BLaER1 treated with 17β-estradiol and CSF1 and Interleukin-3, amounts not matched to agents 10 nM and 100 nM (cell line): ENCODE measurements at regions not wholly inside any gene's neighbourhood (a gene's known extent, or its start where the extent isn't known, plus 50 kb on each side); places are given as distances from the start of the nearest gene placed in this dataset.

ENCODE experiments used
- H3K27ac ChIP-seq, 11 experiments: shearing (Covaris generic); formaldehyde crosslinking; 2 replicates each; pipeline ENCODE4 v1.8.1; 2022
- H3K27me3 ChIP-seq, 11 experiments: shearing (Covaris generic); formaldehyde crosslinking; 2 replicates each; pipeline ENCODE4 v1.8.1; 2022
- H3K36me3 ChIP-seq, 11 experiments: shearing (Covaris generic); formaldehyde crosslinking; 2 replicates each; pipeline ENCODE4 v1.8.1; 2022
- H3K4me1 ChIP-seq, 10 experiments: shearing (Covaris generic); formaldehyde crosslinking; 2 replicates each; pipeline ENCODE4 v1.8.1; 2022
- H3K4me2 ChIP-seq, 11 experiments: shearing (Covaris generic); formaldehyde crosslinking; 2 replicates each; pipeline ENCODE4 v1.8.1; 2022
- H3K4me3 ChIP-seq, 10 experiments: shearing (Covaris generic); formaldehyde crosslinking; 2 replicates each; pipeline ENCODE4 v1.8.1; 2022
- H3K9ac ChIP-seq, 11 experiments: shearing (Covaris generic); formaldehyde crosslinking; 2 replicates each; pipeline ENCODE4 v1.8.1; 2022
- H3K9me3 ChIP-seq, 11 experiments: shearing (Covaris generic); formaldehyde crosslinking; replicated peaks in 1 of 11; 2 replicates each; pipeline ENCODE4 v1.8.1; 2022
- H4K20me1 ChIP-seq, 11 experiments: shearing (Covaris generic); formaldehyde crosslinking; 2 replicates each; pipeline ENCODE4 v1.8.1; 2022
- Cebpa-rat ChIP-seq, 11 experiments: shearing (Covaris generic); IDR thresholded peaks; 2 replicates each; pipeline ENCODE4 v1.8.1; 2022

DNA sequence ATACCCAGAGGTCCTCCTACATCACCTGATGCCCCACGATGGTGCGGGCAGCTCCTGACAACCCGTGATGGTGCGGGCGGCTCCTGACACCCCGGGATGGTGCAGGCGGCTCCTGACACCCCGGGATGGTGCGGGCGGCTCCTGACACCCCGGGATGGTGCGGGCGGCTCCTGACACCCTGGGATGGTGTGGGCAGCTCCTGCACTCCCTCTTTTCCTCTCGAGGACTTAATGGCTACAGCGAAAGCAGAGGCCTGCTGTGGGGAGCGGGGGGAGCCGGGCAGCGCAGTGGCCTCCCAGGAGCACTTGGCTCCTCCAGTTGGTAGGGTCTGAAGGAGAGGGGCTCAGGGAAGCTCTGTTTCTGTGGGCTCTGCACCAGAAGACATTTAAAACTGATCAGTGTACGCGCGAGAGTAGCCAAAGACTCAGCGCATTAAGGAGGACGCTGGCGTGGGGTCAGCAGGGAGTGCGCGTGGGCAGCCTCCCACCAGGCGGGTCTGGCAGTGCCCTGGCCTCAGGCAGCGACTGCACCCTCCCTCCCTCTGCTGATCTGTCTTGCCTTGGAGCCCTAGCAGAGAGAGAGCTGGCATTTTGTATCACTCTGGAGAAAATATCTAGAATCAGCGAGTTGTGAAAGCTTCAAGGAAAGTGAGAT, 464.5 kb upstream of the MYT1L start:
- Histone ChIP-seq H3K4me2 (no peak overlapping the region), H3K27me3 (no peaks in the 10 kb centered on the region), H3K27ac (no peak overlapping the region), H4K20me1 (no peaks in the 10 kb centered on the region), H3K4me1 (peaks cover 0 to 8% (median 0%) of the 10 kb centered on the region in 10 experiments; a peak in 6 of 20 replicates), H3K9ac (no peak overlapping the region), H3K9me3 (peaks cover 0 to under 1% (median 0%) of the 10 kb centered on the region in 11 experiments; a peak in 2 of 22 replicates), H3K36me3 (no peaks in the 10 kb centered on the region), H3K4me3 (no peak overlapping the region)
- no peak for TF ChIP-seq Cebpa-rat (IDR thresholded peaks at IDR 0.05)

DNA sequence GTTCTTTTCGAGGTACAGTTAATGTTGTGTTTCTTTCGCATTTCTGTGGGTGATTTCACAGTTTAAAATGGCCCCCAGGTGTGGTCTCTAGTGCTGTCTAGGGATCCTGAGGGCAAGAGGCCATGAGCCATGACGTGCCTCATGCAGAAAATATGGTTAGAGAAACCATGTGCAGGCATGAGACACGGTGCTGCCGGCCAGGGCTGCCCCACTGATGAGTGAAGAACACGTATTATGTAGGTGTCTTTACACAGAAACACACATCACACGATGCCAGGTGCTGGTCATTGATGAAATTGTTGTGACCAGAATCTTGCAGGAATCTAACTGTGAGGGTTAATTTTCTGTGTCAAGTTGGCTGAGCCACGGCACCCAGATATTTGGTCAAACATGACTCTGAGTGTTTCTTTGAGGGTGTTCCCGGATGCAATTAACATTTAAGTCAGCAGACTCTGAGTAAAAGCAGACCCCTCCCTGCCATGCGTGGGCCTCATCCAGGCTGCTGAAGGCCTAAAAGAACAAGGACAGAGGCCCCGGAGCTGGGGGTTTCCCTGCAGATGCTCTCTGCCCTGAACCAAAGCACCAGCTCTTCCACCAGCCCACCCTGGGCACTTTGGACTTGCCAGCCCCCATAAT, 463.0 kb upstream of the MYT1L start:
- no peaks in the 10 kb centered on the region for H3K9me3 ChIP-seq
- peak overlapping the region in 1 of 11 experiments; percentile 20; a peak in 2 of 22 replicates for H3K4me2 ChIP-seq

DNA sequence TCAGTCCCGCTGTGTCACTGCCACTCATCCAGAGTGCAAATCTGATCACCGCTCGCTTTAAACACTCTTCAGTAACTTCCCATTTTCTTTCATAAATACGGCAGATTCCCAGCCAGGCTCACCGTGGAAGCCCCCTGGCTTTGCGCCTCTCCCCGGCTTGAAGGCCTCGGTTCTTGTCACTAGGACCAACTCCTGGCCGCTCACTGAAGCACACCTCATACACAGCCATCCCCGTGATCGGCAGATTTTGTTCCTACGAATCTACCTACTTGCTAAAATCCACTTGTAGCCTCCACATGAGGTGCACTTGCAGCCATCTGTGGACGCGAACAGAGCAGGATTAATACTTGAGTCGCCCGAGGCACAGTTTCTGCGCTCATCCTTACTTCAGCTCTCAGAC, 462.4 kb upstream of the MYT1L start:
- H3K27me3 ChIP-seq: no peaks in the 10 kb centered on the region
- no peak overlapping the region for H3K9ac ChIP-seq
- no peaks in the 10 kb centered on the region for H3K36me3 ChIP-seq
- peaks cover 0 to 8% (median 0%) of the 10 kb centered on the region in 10 experiments; a peak in 6 of 20 replicates for H3K4me1 ChIP-seq
- H3K4me3 ChIP-seq: no peak overlapping the region
- H3K4me2 ChIP-seq: no peak overlapping the region
- no peak overlapping the region for H3K27ac ChIP-seq
- no peak for TF ChIP-seq Cebpa-rat (IDR thresholded peaks at IDR 0.05)
- H3K9me3 ChIP-seq: no peaks in the 10 kb centered on the region
- H4K20me1 ChIP-seq: no peaks in the 10 kb centered on the region

More for the DNA sequence above, 463.0 kb upstream of the MYT1L start:
- Histone ChIP-seq H3K36me3 (no peaks in the 10 kb centered on the region), H3K4me3 (no peak overlapping the region), H4K20me1 (no peaks in the 10 kb centered on the region), H3K27me3 (no peaks in the 10 kb centered on the region), H3K9ac (no peak overlapping the region), H3K27ac (no peak overlapping the region), H3K4me1 (peaks cover 0 to 8% (median 0%) of the 10 kb centered on the region in 10 experiments; a peak in 6 of 20 replicates)
- no peak for TF ChIP-seq Cebpa-rat (IDR thresholded peaks at IDR 0.05)

DNA sequence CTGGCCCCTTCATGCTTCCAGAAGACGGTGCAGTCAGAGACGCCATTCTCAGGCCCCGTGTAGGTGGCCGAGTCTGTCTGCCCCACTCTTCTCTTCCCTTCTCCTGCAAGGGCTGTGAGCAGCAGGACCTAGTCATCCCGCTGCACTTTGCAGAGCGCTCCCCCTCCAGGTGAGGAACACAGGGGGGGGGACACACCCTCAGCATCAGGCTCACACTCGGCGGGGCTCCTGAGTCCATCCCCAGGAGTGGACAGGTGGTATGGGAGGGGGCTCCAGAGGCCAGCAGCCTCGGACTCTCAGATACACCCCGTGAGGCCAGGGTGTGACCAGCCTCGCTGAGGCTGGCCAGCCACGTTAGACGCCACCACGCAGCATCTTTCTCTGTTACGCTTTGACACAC, 460.5 kb upstream of the MYT1L start:
- Histone ChIP-seq H3K9ac (no peak overlapping the region), H3K27me3 (no peaks in the 10 kb centered on the region), H3K4me2 (no peak overlapping the region), H3K27ac (no peak overlapping the region), H3K4me1 (peaks cover 0 to 8% (median 0%) of the 10 kb centered on the region in 10 experiments; a peak in 6 of 20 replicates), H3K36me3 (no peaks in the 10 kb centered on the region), H3K9me3 (no peaks in the 10 kb centered on the region), H4K20me1 (no peaks in the 10 kb centered on the region), H3K4me3 (no peak overlapping the region)
- no peak for TF ChIP-seq Cebpa-rat (IDR thresholded peaks at IDR 0.05)

DNA sequence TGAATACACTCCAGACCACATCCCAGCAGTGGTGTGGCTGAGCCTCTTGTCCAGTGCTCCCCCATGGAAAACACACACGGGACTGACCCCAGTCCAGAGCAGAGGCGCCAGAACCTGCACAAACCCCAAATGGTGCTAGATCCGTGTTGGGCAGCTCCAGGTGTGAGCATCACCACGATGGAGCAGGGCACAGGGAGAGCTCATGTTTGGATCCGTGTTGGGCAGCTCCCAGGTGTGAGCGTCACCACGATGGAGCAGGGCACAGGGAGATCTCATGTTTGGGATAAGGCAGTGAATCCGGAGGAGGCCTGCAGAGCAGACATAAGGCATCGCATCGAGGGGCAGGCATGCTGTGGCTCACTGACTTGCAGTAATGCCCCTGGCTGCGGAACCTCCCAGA, 460.0 kb upstream of the MYT1L start:
- no peak for TF ChIP-seq Cebpa-rat (IDR thresholded peaks at IDR 0.05)
- Histone ChIP-seq H3K36me3 (no peaks in the 10 kb centered on the region), H3K9me3 (no peaks in the 10 kb centered on the region), H4K20me1 (no peaks in the 10 kb centered on the region), H3K27me3 (no peaks in the 10 kb centered on the region), H3K4me2 (no peak overlapping the region), H3K27ac (no peak overlapping the region), H3K4me1 (peaks cover 0 to 8% (median 0%) of the 10 kb centered on the region in 10 experiments; a peak in 6 of 20 replicates), H3K9ac (no peak overlapping the region), H3K4me3 (no peak overlapping the region)

DNA sequence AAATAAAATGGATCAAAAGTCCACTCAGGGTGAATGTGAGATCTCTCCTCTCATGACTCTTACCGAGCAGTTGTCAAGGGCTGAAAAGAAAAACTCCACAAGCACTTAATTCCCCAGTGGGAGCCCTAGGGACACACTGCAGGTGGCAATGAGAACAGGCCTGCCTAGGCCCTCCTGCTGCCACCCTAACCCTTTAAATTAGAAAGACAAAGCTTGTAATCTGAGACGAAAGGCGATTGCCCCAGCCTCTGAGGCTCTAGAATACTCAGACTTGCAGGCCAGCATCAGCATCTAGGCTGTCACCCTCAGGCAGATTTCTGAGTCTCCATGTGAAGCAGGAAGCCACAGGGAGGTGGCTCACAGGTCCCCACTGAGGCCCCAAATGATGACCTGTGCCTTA, 457.0 kb upstream of the MYT1L start:
- TF ChIP-seq Cebpa-rat (IDR thresholded peaks at IDR 0.05): no peak
- H3K4me2 ChIP-seq: no peak overlapping the region
- no peak overlapping the region for H3K9ac ChIP-seq
- no peaks in the 10 kb centered on the region for H4K20me1 ChIP-seq
- H3K4me1 ChIP-seq: peaks cover 0 to 6% (median 4%) of the 10 kb centered on the region in 10 experiments; a peak in 12 of 20 replicates
- H3K9me3 ChIP-seq: no peaks in the 10 kb centered on the region
- no peaks in the 10 kb centered on the region for H3K27me3 ChIP-seq
- no peak overlapping the region for H3K27ac ChIP-seq
- no peak overlapping the region for H3K4me3 ChIP-seq
- H3K36me3 ChIP-seq: no peaks in the 10 kb centered on the region

DNA sequence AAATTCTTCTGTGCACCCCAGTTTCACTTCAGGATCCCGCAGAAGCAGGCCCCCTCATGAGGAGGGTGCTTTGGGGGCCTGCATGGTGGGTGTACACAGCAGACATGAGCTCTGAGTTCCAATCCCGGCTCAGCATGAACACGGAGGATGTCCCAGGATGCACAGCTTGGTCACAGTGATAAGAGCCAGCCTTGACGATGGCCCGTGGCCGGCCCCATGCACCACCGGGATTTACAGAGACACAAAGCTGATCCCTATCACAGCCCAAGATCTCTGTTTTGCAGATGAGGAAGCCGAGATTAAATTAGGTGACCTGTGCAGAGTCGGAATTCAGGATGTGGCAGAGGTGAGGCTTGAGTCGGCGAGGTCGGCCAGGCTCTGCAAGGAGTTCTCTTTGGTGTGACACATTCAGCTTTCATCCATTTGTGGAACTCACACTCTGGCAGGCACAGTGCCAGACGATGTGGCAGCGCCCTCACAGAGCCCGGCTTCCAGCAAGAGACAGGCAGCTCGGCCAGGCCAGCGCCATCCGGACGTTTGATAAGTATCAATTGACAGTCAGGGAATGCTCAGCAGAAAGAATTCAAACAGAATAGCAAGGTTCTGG, 456.3 kb upstream of the MYT1L start:
- TF ChIP-seq Cebpa-rat (IDR thresholded peaks at IDR 0.05): no peak
- H3K36me3 ChIP-seq: no peaks in the 10 kb centered on the region
- no peaks in the 10 kb centered on the region for H4K20me1 ChIP-seq
- H3K4me2 ChIP-seq: no peak overlapping the region
- no peaks in the 10 kb centered on the region for H3K9me3 ChIP-seq
- H3K4me1 ChIP-seq: peaks cover 0 to 10% (median 7%) of the 10 kb centered on the region in 10 experiments; a peak in 12 of 20 replicates
- no peak overlapping the region for H3K9ac ChIP-seq
- no peak overlapping the region for H3K27ac ChIP-seq
- no peaks in the 10 kb centered on the region for H3K27me3 ChIP-seq
- no peak overlapping the region for H3K4me3 ChIP-seq

DNA sequence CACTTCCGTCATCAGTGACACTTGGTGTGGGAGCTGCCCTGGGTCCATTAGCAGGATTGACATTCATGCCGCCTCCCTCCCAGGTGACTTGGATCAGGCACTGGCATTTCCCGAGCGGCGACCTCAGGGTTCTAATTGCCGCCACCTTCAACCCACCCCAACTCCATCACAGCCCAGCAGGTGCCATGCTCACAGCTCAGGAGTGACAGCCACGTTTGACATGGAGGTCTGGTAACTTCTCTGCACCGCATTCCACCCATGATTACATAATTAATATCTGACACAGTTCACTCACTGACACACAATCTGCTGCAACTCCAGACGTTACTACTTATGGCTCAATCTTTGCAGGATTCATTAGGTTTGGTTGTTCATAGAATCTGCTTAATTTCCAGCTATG, 450.9 kb upstream of the MYT1L start:
- no peak overlapping the region for H3K9ac ChIP-seq
- TF ChIP-seq Cebpa-rat (IDR thresholded peaks at IDR 0.05): no peak
- no peak overlapping the region for H3K27ac ChIP-seq
- H4K20me1 ChIP-seq: no peaks in the 10 kb centered on the region
- H3K4me2 ChIP-seq: no peak overlapping the region
- H3K27me3 ChIP-seq: no peaks in the 10 kb centered on the region
- peaks cover 8 to 24% (median 20%) of the 10 kb centered on the region in 11 experiments; a peak in 20 of 22 replicates for H3K9me3 ChIP-seq
- H3K36me3 ChIP-seq: no peaks in the 10 kb centered on the region
- peaks cover 0 to 10% (median 7%) of the 10 kb centered on the region in 10 experiments; a peak in 12 of 20 replicates for H3K4me1 ChIP-seq
- H3K4me3 ChIP-seq: no peak overlapping the region

DNA sequence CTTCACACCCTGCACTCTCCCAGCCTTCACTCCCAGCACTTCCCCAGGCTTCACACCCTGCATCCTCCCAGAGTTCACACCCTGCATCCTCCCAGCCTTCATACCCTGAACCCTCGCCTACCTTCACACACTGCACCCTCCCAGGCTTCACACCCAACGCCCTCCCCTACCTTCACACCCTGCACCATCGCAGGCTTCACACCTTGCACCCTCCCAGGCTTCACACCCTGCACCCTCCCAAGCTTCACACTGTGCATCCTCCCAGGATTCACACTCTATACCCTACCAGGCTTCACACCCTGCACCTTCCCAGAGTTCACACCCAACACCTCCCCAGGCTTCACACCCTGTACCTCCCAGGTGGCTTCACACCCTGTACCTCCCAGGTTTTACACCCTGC, 448.7 kb upstream of the MYT1L start:
- Histone ChIP-seq H3K9me3 (peaks cover 8 to 32% (median 20%) of the 10 kb centered on the region in 11 experiments; a peak in 20 of 22 replicates), H3K27ac (no peak overlapping the region), H3K4me3 (no peak overlapping the region), H3K4me2 (no peak overlapping the region), H3K27me3 (no peaks in the 10 kb centered on the region), H3K36me3 (no peaks in the 10 kb centered on the region), H3K9ac (no peak overlapping the region), H3K4me1 (peaks cover 0 to 10% (median 7%) of the 10 kb centered on the region in 10 experiments; a peak in 12 of 20 replicates), H4K20me1 (no peaks in the 10 kb centered on the region)
- TF ChIP-seq Cebpa-rat (IDR thresholded peaks at IDR 0.05): no peak
